HG03342 (cell line): ENCODE measurements at regions not wholly inside any gene's neighbourhood (a gene's known extent, or its start where the extent isn't known, plus 50 kb on each side); places are given as distances from the start of the nearest gene placed in this dataset.
"Not testable (repeated sequence)": the region's sequence is repeated elsewhere in the genome, so short reads cannot be mapped to it uniquely, and the experiment has no call there.

ENCODE experiments used
- ATAC-seq: cut with Tn5 transposase; IDR thresholded peaks from one replicate; pipeline ENCODE4 v1.9.1; 2021; ENCODE audit warnings: mild to moderate bottlenecking, moderate library complexity; ENCODE audit not compliant: unreplicated experiment

- no peak for ATAC-seq
These were observed 404.7 kb downstream of the NAF1 start for GRCh38 chr4:162761965-162762364.

- not testable (repeated sequence) for ATAC-seq
These were observed 426.5 kb downstream of the NAF1 start for GRCh38 chr4:162740228-162740627.

GRCh38 chr4:162739596-162739995 lies 427.1 kb downstream of the NAF1 start:
- not testable (repeated sequence) for ATAC-seq

- ATAC-seq, result no peak
These were observed 433.8 kb downstream of the NAF1 start for GRCh38 chr4:162732876-162733275.

- ATAC-seq, result no peak
These were observed 438.9 kb downstream of the NAF1 start for GRCh38 chr4:162727766-162728165.

GRCh38 chr4:162727232-162727631 lies 439.5 kb downstream of the NAF1 start:
- no peak for ATAC-seq

GRCh38 chr4:162715401-162715800 lies 451.3 kb downstream of the NAF1 start:
- no peak for ATAC-seq

- no peak for ATAC-seq
These were observed 458.7 kb downstream of the NAF1 start for GRCh38 chr4:162707962-162708361.

GRCh38 chr4:162706632-162707031 lies 460.1 kb downstream of the NAF1 start:
- no peak for ATAC-seq

- no peak for ATAC-seq
These were observed 460.6 kb downstream of the NAF1 start for GRCh38 chr4:162706051-162706450.

- no peak for ATAC-seq
These were observed 461.4 kb downstream of the NAF1 start for GRCh38 chr4:162705130-162705803.

- ATAC-seq, result no peak
These were observed 465.8 kb downstream of the NAF1 start for GRCh38 chr4:162700815-162701361.

GRCh38 chr4:162700358-162700757 lies 466.3 kb downstream of the NAF1 start:
- no peak for ATAC-seq

GRCh38 chr4:162699629-162700028 lies 467.1 kb downstream of the NAF1 start:
- ATAC-seq, result no peak

GRCh38 chr4:162685410-162685809 lies 481.3 kb downstream of the NAF1 start:
- ATAC-seq, result no peak

- ATAC-seq, result no peak
These were observed 481.7 kb downstream of the NAF1 start for GRCh38 chr4:162684998-162685397.

- ATAC-seq, result no peak
These were observed 482.4 kb downstream of the NAF1 start for GRCh38 chr4:162684371-162684700.

GRCh38 chr4:162683659-162684370 lies 482.9 kb downstream of the NAF1 start:
- ATAC-seq, result peak; percentile 90

- ATAC-seq, result no peak
These were observed 484.0 kb downstream of the NAF1 start for GRCh38 chr4:162682651-162683050.

- no peak for ATAC-seq
These were observed 485.5 kb downstream of the NAF1 start for GRCh38 chr4:162681212-162681611.

- ATAC-seq, result no peak
These were observed 491.0 kb downstream of the NAF1 start for GRCh38 chr4:162675661-162676060.

GRCh38 chr4:162661913-162662312 lies 498.1 kb upstream of the FSTL5 start:
- ATAC-seq, result peak; percentile 53
